Endothelial cell of umbilical vein (primary cell): ENCODE measurements at regions not wholly inside any gene's neighbourhood (a gene's known extent, or its start where the extent isn't known, plus 50 kb on each side); places are given as distances from the start of the nearest gene placed in this dataset.
"Not testable (repeated sequence)": the region's sequence is repeated elsewhere in the genome, so short reads cannot be mapped to it uniquely, and the experiment has no call there.

Source experiments
- CTCF ChIP-seq, 2 donors: IDR thresholded peaks; 1 replicate in 1 of 2; 2 replicates in 1 of 2; pipeline ENCODE4 v1.5.1; 2011; ENCODE audit warnings: low read length in 2 of 2, mild to moderate bottlenecking in 2 of 2, moderate library complexity in 2 of 2, control low read depth in 1 of 2, inconsistent platforms in 1 of 2, low read depth in 1 of 2; ENCODE audit not compliant: insufficient read depth in 1 of 2; ENCODE audit errors: extremely low read depth in 1 of 2
- EZH2 ChIP-seq: IDR thresholded peaks from 2 replicates; pipeline ENCODE4 v1.6.1; 2012; ENCODE audit warnings: borderline replicate concordance, low read depth, mild to moderate bottlenecking, moderate library complexity, low read length, inconsistent platforms; ENCODE audit not compliant: severe bottlenecking
- JUN ChIP-seq: IDR thresholded peaks from 2 replicates; pipeline ENCODE4 v1.6.1; 2011; ENCODE audit warnings: borderline replicate concordance, low read depth; ENCODE audit not compliant: insufficient read length, insufficient read depth
- MYC ChIP-seq: IDR thresholded peaks from one replicate; pipeline ENCODE4 v1.6.1; 2011; ENCODE audit warnings: mild to moderate bottlenecking, low read depth, low read length
- POLR2A ChIP-seq: IDR thresholded peaks from 2 replicates; pipeline ENCODE4 v1.6.1; 2012; ENCODE audit warnings: low read depth, mild to moderate bottlenecking, control low read depth, low read length
- POLR2AphosphoS5 ChIP-seq: IDR thresholded peaks from 2 replicates; pipeline ENCODE4 v1.6.1; 2012; ENCODE audit warnings: low read depth, mild to moderate bottlenecking, control low read depth, low read length, moderate library complexity; ENCODE audit not compliant: insufficient read depth

- TF ChIP-seq POLR2AphosphoS5; CTCF (IDR thresholded peaks at IDR 0.05; ENCODE audit: extremely low read depth in 1 of 2, insufficient read depth in 1 of 2, low read depth in 1 of 2, low read length in 2 of 2); EZH2; POLR2A; JUN; MYC: not testable (repeated sequence)
Observed at GRCh38 chr1:143903899-143904621, 67.7 kb downstream of the FAM72C start.
